Activated CD8-positive, alpha-beta memory T cell treated with anti-CD3 and anti-CD28 coated beads for 4 hours (primary cell): ENCODE measurements at regions not wholly inside any gene's neighbourhood (a gene's known extent, or its start where the extent isn't known, plus 50 kb on each side); places are given as distances from the start of the nearest gene placed in this dataset.
"Not testable (repeated sequence)": the region's sequence is repeated elsewhere in the genome, so short reads cannot be mapped to it uniquely, and the experiment has no call there.

Source experiments
- DNase-seq, 2 donors: peaks; one replicate each; pipeline ENCODE4 v3.0.0-alpha.2; 2020; ENCODE audit warnings: low read depth in 2 of 2

DNA sequence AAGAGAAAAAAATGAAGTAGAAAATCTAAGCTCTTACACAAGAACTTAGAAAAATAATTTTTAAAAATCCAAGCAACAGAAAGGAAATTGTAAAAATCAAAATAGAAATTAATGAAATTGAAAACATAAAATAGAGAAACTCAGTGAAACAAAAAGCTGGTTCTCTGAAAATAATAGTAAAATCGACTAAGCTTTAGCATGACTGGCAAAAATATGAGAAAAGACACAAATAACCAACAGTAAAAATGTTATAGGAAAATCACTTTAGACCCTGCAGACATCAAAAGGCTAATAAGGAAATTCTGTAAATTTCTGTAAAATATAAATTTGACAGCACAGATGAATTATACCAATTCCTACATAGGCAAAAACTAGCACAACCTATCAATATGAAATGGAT lies 768.9 kb upstream of the LRRTM1 start:
- DNase-seq, result no peak

DNA sequence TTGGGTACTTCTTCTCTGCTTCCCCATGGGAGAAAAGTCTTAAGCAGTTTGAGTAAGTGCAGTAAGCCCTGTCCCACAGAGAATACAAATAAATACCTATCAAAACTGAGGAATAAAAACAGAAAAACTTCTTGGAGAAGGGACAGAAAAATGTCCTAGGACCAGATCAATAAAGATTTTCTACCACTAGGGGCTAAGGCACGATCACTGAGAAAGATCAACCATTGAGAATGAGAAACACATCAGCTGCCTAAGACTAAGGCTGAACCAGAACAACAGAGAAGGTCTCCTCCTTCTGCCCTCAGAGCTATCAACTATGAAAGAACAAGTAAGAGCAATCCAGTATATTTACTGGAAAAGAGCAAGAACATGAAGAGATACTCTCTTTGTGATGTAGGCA lies 763.6 kb upstream of the LRRTM1 start:
- DNase-seq, result no peak

DNA sequence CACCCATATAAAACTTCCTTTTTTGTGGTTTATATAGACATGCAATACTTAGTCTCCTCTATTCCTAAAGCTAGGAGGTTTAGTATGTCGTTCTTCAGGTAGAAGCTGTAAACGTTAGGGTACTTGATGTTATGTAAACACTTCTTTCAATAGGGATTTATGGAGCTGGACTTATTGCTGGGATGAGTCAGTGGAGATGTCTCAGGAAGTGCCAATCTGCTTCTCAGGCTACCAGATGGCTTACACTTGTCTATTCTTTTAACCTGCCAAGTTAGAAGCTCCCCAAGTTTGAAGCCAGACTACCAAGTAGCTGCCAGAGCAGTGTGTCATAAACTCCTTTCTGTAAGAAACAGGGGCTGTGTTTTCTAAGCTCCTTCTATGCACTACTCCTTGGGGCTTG lies 756.5 kb upstream of the LRRTM1 start:
- no peak for DNase-seq

DNA sequence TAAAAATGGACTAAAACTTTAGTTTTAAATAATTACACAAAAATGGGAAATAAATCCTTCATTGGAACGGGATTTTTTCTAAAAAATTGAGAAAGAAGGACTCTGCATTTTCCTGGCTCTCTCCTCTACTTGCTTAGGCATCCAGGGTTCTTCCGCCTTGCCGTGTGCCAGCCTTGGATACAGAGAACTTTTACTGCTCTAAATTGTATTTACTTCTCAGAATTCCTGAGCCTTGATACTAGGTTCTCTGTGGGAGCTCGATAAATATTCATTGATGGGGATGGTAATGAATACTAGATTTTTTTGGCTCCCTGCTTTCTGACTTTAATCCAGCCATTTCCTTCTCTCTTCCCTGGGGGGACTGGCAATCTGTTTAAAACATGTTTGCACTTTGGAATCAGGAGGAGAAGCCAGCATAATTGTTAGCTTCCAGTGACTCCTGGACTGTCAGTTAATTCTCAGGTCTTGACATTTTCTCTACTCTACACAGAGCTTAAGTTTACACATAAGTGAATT lies 746.1 kb upstream of the LRRTM1 start:
- no peak for DNase-seq

DNA sequence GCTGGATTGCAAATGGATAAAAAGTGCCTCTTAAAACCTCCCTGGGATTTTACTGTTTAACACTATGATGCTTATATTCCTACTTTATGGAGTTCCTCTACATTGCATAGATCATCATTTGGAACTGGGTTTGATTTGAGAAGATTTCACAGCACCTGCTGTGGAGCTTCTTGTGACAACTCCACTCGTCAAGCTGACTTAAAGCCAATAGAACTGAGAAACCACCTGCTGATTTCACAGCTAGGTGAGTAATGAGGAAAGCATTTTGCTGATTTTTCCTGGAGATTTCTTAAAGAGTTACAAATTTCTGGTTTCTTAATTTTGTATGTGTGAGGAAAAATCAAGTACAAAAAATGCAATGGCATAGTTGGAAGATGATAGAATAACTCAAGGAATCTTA lies 739.1 kb upstream of the LRRTM1 start:
- DNase-seq, result no peak

DNA sequence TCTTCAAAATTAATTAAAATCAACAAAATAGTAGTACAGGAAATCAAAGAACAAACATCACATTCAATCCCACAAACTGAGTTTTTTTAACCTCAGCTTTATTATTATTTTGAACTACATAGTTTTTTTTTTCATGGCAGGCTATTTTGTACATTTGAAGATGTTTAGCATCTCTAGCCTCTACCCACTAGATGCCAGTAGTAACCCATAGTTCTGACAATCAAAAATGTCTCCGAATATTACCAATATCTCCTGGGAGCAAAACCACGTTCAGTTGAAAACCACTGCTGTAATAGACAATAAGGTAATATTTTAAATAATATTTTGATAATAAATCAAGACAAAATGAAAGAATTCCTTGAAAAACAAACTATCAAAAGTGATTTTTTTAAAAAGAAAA lies 702.6 kb upstream of the LRRTM1 start:
- no peak for DNase-seq

DNA sequence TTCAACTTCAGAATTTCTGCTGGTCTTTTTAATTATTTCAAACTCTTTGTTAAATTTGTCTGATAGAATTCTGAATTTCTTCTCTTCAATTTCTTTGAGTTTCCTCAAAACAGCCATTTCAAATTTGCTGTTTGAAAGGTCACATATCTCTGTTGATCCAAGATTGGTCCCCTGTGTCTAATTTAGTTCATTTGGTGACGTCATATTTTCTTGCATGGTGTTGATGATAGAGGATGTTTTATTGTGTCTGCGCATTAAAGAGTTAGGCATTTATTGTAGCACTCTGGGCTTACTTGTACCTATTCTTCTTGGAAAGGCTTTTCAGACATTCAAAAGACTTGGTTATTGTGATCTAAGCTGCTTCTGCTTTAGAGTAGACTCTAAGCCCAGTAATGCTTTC lies 698.4 kb upstream of the LRRTM1 start:
- no peak for DNase-seq

DNA sequence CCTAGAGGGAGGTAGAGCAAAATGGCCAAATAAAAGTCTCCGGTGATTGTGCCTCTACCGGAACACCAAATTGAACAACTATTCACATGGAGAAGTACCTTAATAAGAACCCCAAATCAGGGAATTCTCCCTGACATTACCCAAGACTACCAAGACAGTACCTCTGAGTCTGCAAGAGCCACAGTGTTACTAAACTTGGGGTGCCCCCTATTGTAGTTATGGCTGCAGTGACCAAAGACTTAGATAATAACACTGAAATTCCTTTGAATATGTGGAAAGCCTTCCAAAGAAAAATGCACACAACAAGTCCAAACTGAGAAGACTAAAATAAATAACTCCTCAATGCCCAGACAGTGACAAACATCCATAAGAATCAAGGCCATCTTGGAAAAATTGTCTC lies 682.9 kb upstream of the LRRTM1 start:
- no peak for DNase-seq

DNA sequence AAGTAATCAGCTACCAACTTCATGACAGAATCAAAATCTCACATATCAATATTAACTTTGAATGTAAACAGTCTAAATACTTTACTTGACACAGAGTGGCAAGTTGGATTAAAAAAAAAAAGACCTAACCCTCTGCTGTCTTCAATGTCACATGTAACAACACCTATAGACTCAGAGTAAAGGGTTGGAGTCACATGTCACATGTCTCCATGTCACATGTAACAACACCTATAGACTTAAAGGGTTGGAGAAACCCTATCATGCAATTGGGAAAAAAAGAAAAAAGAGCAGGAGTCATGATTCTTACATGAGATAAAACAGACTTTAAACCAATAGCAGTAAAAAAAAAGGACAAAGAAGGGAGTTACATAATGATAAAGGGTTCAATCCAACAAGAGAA lies 665.3 kb upstream of the LRRTM1 start:
- DNase-seq, result no peak

DNA sequence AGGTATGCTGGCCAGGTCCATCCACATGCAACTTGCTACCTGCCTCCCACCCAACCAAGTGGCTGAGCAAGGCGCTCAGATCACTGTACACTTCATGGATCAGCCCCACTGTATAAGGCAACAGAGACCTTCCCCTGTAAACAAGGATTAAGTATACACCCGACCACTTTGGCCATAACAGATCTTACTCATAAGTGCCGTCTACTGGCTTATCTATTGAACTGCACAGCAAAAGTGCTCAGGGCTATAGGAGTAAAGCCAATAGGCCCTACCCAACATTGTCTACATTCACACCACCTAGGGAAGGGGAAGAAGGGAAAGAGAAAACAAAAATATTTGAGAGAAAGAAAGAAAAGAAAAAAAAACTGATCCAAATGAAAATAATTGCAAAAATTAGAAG lies 663.9 kb upstream of the LRRTM1 start:
- no peak for DNase-seq

DNA sequence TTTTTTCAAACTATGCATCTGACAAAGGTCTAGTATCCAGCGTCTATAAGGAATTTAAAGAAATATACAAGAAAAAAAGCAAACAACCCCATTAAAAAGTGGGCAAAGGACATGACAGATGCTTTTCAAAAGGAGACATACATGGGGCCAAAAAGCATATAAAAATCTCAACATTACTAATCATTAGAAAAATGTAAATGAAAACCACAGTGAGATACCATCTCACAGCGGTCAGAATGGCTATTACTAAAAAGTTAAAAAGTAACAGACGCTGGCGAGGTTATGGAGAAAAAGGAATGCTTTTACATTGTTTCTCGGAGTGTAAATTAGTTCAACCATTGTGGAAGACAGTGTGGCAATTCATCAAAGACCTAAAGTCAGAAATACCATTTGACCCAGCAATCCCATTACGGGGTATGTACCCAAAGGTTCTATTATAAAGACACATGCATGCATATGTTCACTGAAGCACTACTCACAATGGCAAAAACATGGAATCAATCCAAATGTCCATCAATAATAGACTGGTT lies 643.1 kb upstream of the LRRTM1 start:
- no peak for DNase-seq

DNA sequence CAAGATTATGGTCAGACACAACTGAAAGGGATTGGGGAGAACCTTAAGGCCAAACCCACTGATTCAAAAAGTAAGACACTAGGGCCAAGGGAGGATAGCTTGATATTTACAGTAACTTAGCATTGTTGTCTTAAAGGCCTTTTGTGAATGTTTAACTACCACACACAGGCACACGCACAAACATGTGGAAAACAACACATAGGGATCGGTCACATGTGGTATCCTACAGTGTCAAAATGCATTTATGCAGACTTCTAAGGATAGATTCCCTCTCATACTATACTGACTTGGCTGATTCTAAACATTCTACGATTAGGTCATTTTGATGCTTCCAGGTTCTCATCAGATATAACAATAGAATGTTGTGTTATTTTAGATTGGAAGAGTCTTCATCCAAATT lies 638.9 kb upstream of the LRRTM1 start:
- no peak for DNase-seq

DNA sequence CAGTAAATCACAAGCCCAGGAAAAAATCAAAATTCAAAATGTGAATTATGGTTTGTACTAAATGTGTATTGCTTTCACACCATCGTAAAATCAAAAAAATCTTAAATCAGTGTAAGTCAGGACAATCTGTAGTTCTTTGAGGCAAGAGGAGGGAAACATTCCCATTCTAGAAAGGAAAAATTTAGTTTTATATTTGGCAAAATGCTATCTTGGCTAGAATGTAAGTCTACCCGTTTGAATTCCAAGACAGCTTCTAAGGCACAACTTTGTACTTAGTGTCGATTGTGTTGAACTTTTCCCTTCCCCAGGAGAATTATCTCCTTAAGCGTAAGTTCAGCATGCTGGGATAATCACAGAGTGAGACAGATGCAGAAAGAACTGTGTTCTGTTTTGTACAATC lies 638.2 kb upstream of the LRRTM1 start:
- DNase-seq, result no peak

DNA sequence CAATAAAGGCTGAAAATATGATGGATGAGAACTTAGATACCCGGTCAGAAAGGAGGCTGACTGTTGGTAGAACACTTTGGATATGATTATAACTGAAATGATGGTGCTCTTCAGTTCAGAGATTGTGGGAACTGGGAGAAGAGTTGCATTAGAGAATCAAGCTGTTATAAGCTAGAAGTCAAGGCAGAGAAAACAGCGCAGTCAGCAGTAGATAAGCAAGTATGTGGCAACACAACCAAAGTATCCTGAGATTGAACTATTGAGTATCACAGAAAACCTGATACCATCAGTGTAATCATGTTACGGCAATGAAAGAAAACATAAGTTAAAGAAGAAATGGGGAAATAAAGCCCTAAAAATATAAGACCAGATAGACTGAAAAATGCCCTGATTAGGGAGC lies 633.9 kb upstream of the LRRTM1 start:
- no peak for DNase-seq

DNA sequence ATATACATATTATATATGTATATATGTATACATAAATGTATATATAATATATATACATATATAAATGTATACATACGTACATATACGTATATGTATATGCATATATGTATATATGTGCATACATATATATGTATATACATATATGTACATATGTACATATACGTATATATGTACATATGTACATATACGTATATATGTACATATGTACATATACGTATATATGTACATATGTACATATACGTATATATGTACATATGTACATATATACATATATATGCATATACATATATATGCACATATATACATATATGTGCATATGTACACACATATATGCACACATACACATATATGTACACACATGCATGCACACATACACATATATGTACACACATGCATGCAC lies 627.3 kb upstream of the LRRTM1 start:
- DNase-seq, result not testable (repeated sequence)

DNA sequence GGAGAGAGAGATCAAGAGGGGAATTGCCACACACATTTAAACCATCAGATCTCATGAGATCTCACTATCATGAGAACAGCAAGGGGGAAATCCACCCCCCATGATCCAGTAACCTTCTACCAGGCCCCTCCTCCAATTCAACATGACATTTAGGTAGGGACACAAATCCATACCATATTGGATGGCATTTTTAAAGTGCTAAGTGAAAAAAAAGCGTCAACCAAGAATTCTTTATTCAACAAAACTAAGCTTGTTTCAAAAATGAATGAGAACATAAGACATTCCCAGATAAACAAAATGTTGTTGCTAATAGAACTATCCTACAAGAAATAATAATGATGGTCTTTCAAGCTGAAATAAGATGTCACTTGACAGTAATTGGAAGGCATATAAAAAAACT lies 626.2 kb upstream of the LRRTM1 start:
- DNase-seq, result no peak

DNA sequence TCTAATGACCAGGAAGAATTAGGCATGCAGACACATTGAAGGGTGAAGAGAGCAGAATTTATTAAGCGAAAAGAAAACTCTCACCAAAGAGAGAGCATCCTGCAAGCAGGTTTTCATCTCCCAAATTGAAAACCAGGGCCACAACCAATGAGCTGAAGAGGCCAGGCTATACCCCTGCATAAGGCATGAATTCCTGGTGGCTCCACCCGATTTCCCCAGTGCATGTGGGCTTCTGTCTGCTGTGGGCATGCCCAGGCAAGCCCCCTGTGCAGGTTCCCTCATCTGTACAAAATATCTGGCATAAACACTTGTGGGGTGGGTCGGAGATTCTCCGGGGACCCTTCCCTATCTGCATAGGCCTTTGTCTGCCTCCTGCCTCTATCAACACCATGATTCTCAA lies 621.6 kb upstream of the LRRTM1 start:
- no peak for DNase-seq

DNA sequence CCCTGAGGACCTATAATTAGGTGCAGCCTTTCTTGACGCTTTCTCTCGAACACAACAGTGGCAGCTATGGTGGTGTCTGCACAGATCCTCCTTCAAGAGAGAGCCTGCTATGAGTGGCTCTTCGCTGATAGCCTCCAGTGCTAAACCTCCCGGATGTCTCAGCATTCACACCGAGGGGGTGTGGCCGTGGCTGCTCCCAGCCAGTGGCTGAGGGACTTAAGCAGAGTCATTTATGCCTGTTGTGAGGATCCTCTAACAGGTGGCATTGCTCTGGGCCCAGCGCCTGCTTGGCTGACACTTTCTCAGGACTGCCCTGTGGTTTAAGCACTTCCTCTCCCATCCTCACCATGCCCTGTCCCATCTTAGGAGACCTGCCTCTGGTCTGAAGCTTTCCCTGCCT lies 592.0 kb upstream of the LRRTM1 start:
- DNase-seq, result no peak

DNA sequence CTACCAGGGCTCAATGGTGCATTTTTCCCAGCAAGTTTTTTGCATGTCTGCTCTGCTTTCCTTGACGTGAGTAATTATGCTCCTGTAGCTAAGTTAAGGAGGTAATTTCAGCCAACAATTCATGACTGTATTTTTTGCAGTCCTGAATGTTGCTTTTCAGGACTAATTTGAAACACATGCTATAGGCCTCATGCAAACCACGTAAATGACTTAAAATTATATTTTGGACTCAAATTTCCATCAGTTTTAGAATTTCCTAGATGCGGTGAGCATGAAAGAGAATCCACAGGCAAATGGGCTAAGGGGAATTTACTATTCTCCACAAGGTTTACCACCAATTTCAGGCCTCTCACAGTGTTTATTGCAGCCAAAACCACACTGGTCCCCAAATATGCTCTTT lies 589.9 kb upstream of the LRRTM1 start:
- DNase-seq, result no peak

DNA sequence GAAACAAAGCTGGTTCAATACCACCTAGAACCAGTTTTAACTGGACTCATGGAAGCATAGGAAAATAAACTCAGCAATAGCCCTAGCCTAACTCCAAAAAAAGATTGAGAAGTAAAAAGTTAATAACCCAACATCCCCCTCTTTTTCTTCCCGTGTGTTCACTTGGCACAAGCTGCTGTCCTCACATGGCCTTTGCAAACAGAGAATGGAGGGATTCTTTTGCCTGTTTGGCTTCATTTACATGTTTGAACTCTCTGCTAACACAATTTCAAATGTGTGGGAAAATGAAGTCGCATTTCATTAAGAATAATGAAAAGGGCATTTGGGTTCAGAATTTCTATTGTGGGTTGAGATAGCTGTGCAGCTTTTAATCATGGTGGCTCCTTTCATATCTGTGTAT lies 589.2 kb upstream of the LRRTM1 start:
- no peak for DNase-seq

DNA sequence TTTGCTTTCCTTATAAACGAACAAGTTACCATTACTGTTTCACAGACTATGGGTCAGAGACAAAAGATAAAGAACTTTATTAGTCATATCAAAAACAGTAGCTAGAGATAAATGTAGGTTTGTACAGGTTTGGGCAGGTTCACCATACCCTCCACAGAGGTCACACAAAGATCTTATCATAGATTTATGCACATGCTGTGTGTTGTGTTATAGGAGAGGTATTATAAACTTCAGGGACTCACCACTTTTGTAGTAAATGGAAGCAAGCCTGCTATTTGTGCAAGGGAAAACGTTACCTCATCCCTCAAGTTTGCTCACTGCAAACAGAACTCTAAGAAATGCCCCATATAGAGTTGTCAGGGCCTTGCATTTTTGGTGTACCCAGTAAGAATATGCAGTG lies 584.5 kb upstream of the LRRTM1 start:
- DNase-seq, result no peak

DNA sequence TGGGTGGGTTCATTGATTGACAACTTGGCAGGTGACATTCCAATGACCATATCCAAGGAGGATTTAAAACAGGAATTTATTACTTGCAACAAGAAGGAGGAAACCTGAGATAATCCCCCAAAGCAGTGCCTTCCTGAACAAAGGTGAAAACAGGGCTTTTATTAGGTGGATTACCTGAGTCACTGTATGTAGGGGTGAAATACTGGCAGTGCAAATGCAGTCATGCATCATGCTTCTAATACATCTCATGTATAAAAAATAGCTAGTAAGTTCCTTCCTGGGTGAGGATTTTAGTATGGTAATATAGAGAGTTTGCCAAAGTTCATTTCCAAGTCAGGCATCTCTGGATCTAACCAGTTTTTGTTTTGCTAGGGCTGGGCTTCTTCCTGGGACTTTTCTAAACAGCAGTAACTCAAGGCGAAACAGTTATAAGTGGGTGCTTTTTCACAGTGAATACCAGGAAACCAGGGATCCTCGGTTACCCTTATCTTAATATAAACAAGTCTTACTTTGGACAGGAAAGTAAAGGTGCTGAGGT lies 583.4 kb upstream of the LRRTM1 start:
- DNase-seq, result no peak

DNA sequence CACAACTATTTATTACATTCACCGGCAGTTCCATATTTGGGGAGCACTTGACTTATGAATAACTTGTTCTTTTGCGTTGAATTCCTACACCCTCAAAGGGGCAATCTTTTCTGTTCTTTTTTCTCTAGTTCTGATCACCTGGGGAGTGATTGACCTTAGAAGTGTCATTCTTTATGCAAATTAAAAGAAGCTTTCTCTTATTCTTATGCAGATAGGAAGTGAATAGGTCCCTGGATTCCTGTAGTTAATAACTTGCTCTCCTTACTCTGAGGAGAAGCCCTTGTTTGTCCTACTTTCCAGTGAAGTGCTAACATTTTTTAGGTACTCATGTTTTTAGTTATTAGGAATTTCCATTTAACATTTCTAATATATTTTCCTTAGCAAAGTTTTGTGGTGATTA lies 569.8 kb upstream of the LRRTM1 start:
- DNase-seq, result no peak

DNA sequence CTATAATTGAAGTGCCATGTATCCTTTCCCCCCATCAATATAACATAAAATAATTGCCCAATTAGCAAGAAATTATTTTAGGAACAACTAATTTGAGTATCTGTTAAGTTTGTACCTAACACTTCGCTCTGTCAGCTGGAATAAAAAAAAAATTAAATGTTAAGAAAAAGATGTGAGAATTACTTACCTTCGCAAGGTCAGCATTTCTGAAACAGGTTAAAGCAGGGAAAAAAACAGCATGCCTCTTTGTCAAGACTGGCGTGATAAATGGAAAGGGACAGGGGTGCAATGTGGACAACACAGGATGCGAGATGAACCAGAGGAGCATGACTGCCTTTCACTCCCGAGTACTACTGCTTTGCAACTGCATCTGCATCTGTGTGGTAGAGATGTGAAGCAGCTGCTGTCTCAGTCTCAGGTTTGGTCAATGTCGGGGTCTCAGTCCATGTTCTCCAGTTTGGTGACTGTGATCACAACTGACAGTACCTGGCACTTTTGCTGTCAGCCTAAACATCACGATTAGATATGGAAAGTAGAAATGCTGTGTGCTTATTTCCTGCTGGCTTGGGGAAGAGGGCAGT lies 565.4 kb upstream of the LRRTM1 start:
- no peak for DNase-seq
